ENCODE measurements at regions not wholly inside any gene's neighbourhood (a gene's known extent, or its start where the extent isn't known, plus 50 kb on each side); places are given as distances from the start of the nearest gene placed in this dataset.
"Not testable (repeated sequence)": the region's sequence is repeated elsewhere in the genome, so short reads cannot be mapped to it uniquely, and the experiment has no call there.

- no peak overlapping the region for H3K9ac ChIP-seq (ENCODE audit: low read length)
- H3K36me3 ChIP-seq (ENCODE audit: insufficient read depth, low read length), result no peaks in the 10 kb centered on the region
- H3K4me1 ChIP-seq (ENCODE audit: insufficient read depth, low read length), result no peaks in the 10 kb centered on the region
- H3K4me3 ChIP-seq (ENCODE audit: low read depth in 1 of 2, low read length in 2 of 2), result no peak overlapping the region
- H3K27ac ChIP-seq (ENCODE audit: low read depth, low read length), result no peak overlapping the region
- no peaks in the 10 kb centered on the region for H3K27me3 ChIP-seq (ENCODE audit: control insufficient read depth in 1 of 2, insufficient read depth in 2 of 2, low read length in 2 of 2)
- no peaks in the 10 kb centered on the region for H3K9me3 ChIP-seq (ENCODE audit: low read length)
Observed at GRCh38 chr15:95152741-95153140, 921.4 kb downstream of the MCTP2 start.

- not testable (repeated sequence) for H3K4me3 ChIP-seq (ENCODE audit: low read depth in 1 of 2, low read length in 2 of 2); H3K4me1 ChIP-seq (ENCODE audit: insufficient read depth, low read length); H3K27ac ChIP-seq (ENCODE audit: low read depth, low read length); H3K9me3 ChIP-seq (ENCODE audit: low read length); H3K36me3 ChIP-seq (ENCODE audit: insufficient read depth, low read length); H3K27me3 ChIP-seq (ENCODE audit: control insufficient read depth in 1 of 2, insufficient read depth in 2 of 2, low read length in 2 of 2); H3K9ac ChIP-seq (ENCODE audit: low read length)
Observed at GRCh38 chr15:95153201-95153600, 921.8 kb downstream of the MCTP2 start.

- H3K27me3 ChIP-seq (ENCODE audit: control insufficient read depth in 1 of 2, insufficient read depth in 2 of 2, low read length in 2 of 2), result no peaks in the 10 kb centered on the region
- no peak overlapping the region for H3K4me3 ChIP-seq (ENCODE audit: low read depth in 1 of 2, low read length in 2 of 2)
- no peaks in the 10 kb centered on the region for H3K4me1 ChIP-seq (ENCODE audit: insufficient read depth, low read length)
- no peaks in the 10 kb centered on the region for H3K36me3 ChIP-seq (ENCODE audit: insufficient read depth, low read length)
- no peak overlapping the region for H3K27ac ChIP-seq (ENCODE audit: low read depth, low read length)
- no peak overlapping the region for H3K9ac ChIP-seq (ENCODE audit: low read length)
- H3K9me3 ChIP-seq (ENCODE audit: low read length), result no peaks in the 10 kb centered on the region
Observed at GRCh38 chr15:95160316-95160715, 929.0 kb downstream of the MCTP2 start.

- Histone ChIP-seq H3K36me3 (ENCODE audit: insufficient read depth, low read length) (no peaks in the 10 kb centered on the region), H3K27me3 (ENCODE audit: control insufficient read depth in 1 of 2, insufficient read depth in 2 of 2, low read length in 2 of 2) (no peaks in the 10 kb centered on the region), H3K9ac (ENCODE audit: low read length) (no peak overlapping the region), H3K27ac (ENCODE audit: low read depth, low read length) (no peak overlapping the region), H3K4me3 (ENCODE audit: low read depth in 1 of 2, low read length in 2 of 2) (no peak overlapping the region), H3K4me1 (ENCODE audit: insufficient read depth, low read length) (no peaks in the 10 kb centered on the region), H3K9me3 (ENCODE audit: low read length) (no peaks in the 10 kb centered on the region)
Observed at GRCh38 chr15:95162069-95162468, 930.7 kb downstream of the MCTP2 start.

- H3K27me3 ChIP-seq (ENCODE audit: control insufficient read depth in 1 of 2, insufficient read depth in 2 of 2, low read length in 2 of 2), result no peaks in the 10 kb centered on the region
- no peak overlapping the region for H3K4me3 ChIP-seq (ENCODE audit: low read depth in 1 of 2, low read length in 2 of 2)
- H3K4me1 ChIP-seq (ENCODE audit: insufficient read depth, low read length), result no peaks in the 10 kb centered on the region
- no peak overlapping the region for H3K9ac ChIP-seq (ENCODE audit: low read length)
- no peak overlapping the region for H3K27ac ChIP-seq (ENCODE audit: low read depth, low read length)
- no peaks in the 10 kb centered on the region for H3K9me3 ChIP-seq (ENCODE audit: low read length)
- H3K36me3 ChIP-seq (ENCODE audit: insufficient read depth, low read length), result no peaks in the 10 kb centered on the region
Observed at GRCh38 chr15:95162531-95162930, 931.2 kb downstream of the MCTP2 start.

GRCh38 chr15:95162967-95163531 lies 931.7 kb downstream of the MCTP2 start:
- Histone ChIP-seq H3K4me1 (ENCODE audit: insufficient read depth, low read length) (no peaks in the 10 kb centered on the region), H3K27ac (ENCODE audit: low read depth, low read length) (no peak overlapping the region), H3K4me3 (ENCODE audit: low read depth in 1 of 2, low read length in 2 of 2) (no peak overlapping the region), H3K9me3 (ENCODE audit: low read length) (no peaks in the 10 kb centered on the region), H3K9ac (ENCODE audit: low read length) (no peak overlapping the region), H3K36me3 (ENCODE audit: insufficient read depth, low read length) (no peaks in the 10 kb centered on the region), H3K27me3 (ENCODE audit: control insufficient read depth in 1 of 2, insufficient read depth in 2 of 2, low read length in 2 of 2) (no peaks in the 10 kb centered on the region)

GRCh38 chr15:95168152-95168551 lies 936.8 kb downstream of the MCTP2 start:
- Histone ChIP-seq H3K36me3 (ENCODE audit: insufficient read depth, low read length) (no peaks in the 10 kb centered on the region), H3K4me3 (ENCODE audit: low read depth in 1 of 2, low read length in 2 of 2) (no peak overlapping the region), H3K9me3 (ENCODE audit: low read length) (no peaks in the 10 kb centered on the region), H3K27me3 (ENCODE audit: control insufficient read depth in 1 of 2, insufficient read depth in 2 of 2, low read length in 2 of 2) (no peaks in the 10 kb centered on the region), H3K27ac (ENCODE audit: low read depth, low read length) (no peak overlapping the region), H3K4me1 (ENCODE audit: insufficient read depth, low read length) (peaks cover 9% of the 10 kb centered on the region), H3K9ac (ENCODE audit: low read length) (no peak overlapping the region)

GRCh38 chr15:95168951-95169431 lies 937.6 kb downstream of the MCTP2 start:
- H3K9me3 ChIP-seq (ENCODE audit: low read length), result no peaks in the 10 kb centered on the region
- H3K4me3 ChIP-seq (ENCODE audit: low read depth in 1 of 2, low read length in 2 of 2), result no peak overlapping the region
- H3K9ac ChIP-seq (ENCODE audit: low read length), result no peak overlapping the region
- H3K27me3 ChIP-seq (ENCODE audit: control insufficient read depth in 1 of 2, insufficient read depth in 2 of 2, low read length in 2 of 2), result no peaks in the 10 kb centered on the region
- no peak overlapping the region for H3K27ac ChIP-seq (ENCODE audit: low read depth, low read length)
- H3K36me3 ChIP-seq (ENCODE audit: insufficient read depth, low read length), result no peaks in the 10 kb centered on the region
- peaks cover 9% of the 10 kb centered on the region for H3K4me1 ChIP-seq (ENCODE audit: insufficient read depth, low read length)

GRCh38 chr15:95169541-95170459 lies 938.4 kb downstream of the MCTP2 start:
- no peak overlapping the region for H3K9ac ChIP-seq (ENCODE audit: low read length)
- H3K27ac ChIP-seq (ENCODE audit: low read depth, low read length), result no peak overlapping the region
- no peaks in the 10 kb centered on the region for H3K27me3 ChIP-seq (ENCODE audit: control insufficient read depth in 1 of 2, insufficient read depth in 2 of 2, low read length in 2 of 2)
- H3K36me3 ChIP-seq (ENCODE audit: insufficient read depth, low read length), result no peaks in the 10 kb centered on the region
- no peaks in the 10 kb centered on the region for H3K9me3 ChIP-seq (ENCODE audit: low read length)
- peaks cover 9% of the 10 kb centered on the region for H3K4me1 ChIP-seq (ENCODE audit: insufficient read depth, low read length)
- peak overlapping the region; percentile 20 to 32 for H3K4me3 ChIP-seq (ENCODE audit: low read depth in 1 of 2, low read length in 2 of 2)

- peak overlapping the region in 1 of 2 donors; percentile 32 for H3K4me3 ChIP-seq (ENCODE audit: low read depth in 1 of 2, low read length in 2 of 2)
- no peaks in the 10 kb centered on the region for H3K36me3 ChIP-seq (ENCODE audit: insufficient read depth, low read length)
- no peak overlapping the region for H3K27ac ChIP-seq (ENCODE audit: low read depth, low read length)
- H3K9ac ChIP-seq (ENCODE audit: low read length), result no peak overlapping the region
- H3K27me3 ChIP-seq (ENCODE audit: control insufficient read depth in 1 of 2, insufficient read depth in 2 of 2, low read length in 2 of 2), result no peaks in the 10 kb centered on the region
- peaks cover 9% of the 10 kb centered on the region for H3K4me1 ChIP-seq (ENCODE audit: insufficient read depth, low read length)
- no peaks in the 10 kb centered on the region for H3K9me3 ChIP-seq (ENCODE audit: low read length)
Observed at GRCh38 chr15:95170561-95171380, 939.4 kb downstream of the MCTP2 start.

- Histone ChIP-seq H3K27me3 (ENCODE audit: control insufficient read depth in 1 of 2, insufficient read depth in 2 of 2, low read length in 2 of 2) (no peaks in the 10 kb centered on the region), H3K9ac (ENCODE audit: low read length) (no peak overlapping the region), H3K4me3 (ENCODE audit: low read depth in 1 of 2, low read length in 2 of 2) (no peak overlapping the region), H3K4me1 (ENCODE audit: insufficient read depth, low read length) (peaks cover 9% of the 10 kb centered on the region), H3K9me3 (ENCODE audit: low read length) (no peaks in the 10 kb centered on the region), H3K27ac (ENCODE audit: low read depth, low read length) (no peak overlapping the region), H3K36me3 (ENCODE audit: insufficient read depth, low read length) (no peaks in the 10 kb centered on the region)
Observed at GRCh38 chr15:95171564-95171963, 940.2 kb downstream of the MCTP2 start.

Data from muscle layer of colon (tissue), 2 donors.